Loucy (cell line): ENCODE measurements at regions not wholly inside any gene's neighbourhood (a gene's known extent, or its start where the extent isn't known, plus 50 kb on each side); places are given as distances from the start of the nearest gene placed in this dataset.

ENCODE experiments used
- CTCF ChIP-seq: fragments of 200-600 bp; sonication (generic); conservative IDR thresholded peaks from 2 replicates; pipeline ENCODE4 v1.5.1; 2014; ENCODE audit warnings: mild to moderate bottlenecking, antibody characterized with exemption, low read length
- EZH2phosphoT487 ChIP-seq: fragments of 200-600 bp; IDR thresholded peaks from 2 replicates; pipeline ENCODE4 v1.6.1; 2018; ENCODE audit warnings: antibody characterized with exemption, mild to moderate bottlenecking, moderate library complexity, borderline replicate concordance

DNA sequence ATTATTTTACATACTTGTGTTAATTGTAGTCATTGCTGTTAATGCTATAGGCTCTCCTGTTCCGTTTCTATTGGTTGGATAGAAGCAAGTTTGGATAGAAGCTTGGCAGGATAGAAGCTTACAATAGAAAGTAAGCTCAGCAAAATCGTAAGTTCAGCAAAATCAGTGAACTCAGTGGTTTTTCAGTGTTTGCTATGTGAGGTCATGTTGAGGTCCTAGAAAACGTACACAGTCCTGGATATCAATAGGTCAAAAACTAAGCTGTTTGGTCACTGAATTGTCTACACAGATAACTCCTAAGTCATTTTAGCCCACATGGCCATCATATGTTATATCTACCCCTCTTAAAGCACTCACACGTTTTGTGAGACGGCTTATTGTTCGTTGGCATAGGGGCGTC, 299.4 kb downstream of the MAN2A1 start:
- TF ChIP-seq CTCF (no peak), EZH2phosphoT487 (no peak)
